H9 (cell line): ENCODE measurements at regions not wholly inside any gene's neighbourhood (a gene's known extent, or its start where the extent isn't known, plus 50 kb on each side); places are given as distances from the start of the nearest gene placed in this dataset.

Source experiments
- DNase-seq: peaks from one replicate; pipeline ENCODE4 v3.0.0-alpha.2; 2017
- H2AFZ ChIP-seq: one replicate; pipeline ENCODE4 v1.6.1; 2013; ENCODE audit warnings: mild to moderate bottlenecking, low read length, control low read depth, moderate library complexity
- H2AK5ac ChIP-seq: 2 replicates; pipeline ENCODE4 v1.6.1; 2013; ENCODE audit warnings: low read length, control low read depth, mixed read lengths; ENCODE audit not compliant: insufficient read length
- H2BK120ac ChIP-seq: one replicate; pipeline ENCODE4 v1.6.1; 2013; ENCODE audit warnings: low read depth, mild to moderate bottlenecking, low read length, control low read depth, inconsistent platforms; ENCODE audit not compliant: poor library complexity, severe bottlenecking
- H2BK12ac ChIP-seq: 2 replicates; pipeline ENCODE4 v1.6.1; 2013; ENCODE audit warnings: low read length, control low read depth, mixed read lengths, low read depth; ENCODE audit not compliant: insufficient read length
- H2BK15ac ChIP-seq: 2 replicates; pipeline ENCODE4 v1.6.1; 2013; ENCODE audit warnings: low read depth, low read length, control low read depth
- H2BK20ac ChIP-seq: one replicate; pipeline ENCODE4 v1.6.1; 2013; ENCODE audit warnings: low read depth, mild to moderate bottlenecking, low read length, control low read depth, inconsistent platforms; ENCODE audit not compliant: poor library complexity, severe bottlenecking
- H2BK5ac ChIP-seq: 2 replicates; pipeline ENCODE4 v1.6.1; 2013; ENCODE audit warnings: low read length, control low read depth, mixed read lengths; ENCODE audit not compliant: insufficient read length
- H3K14ac ChIP-seq: 2 replicates; pipeline ENCODE4 v1.6.1; 2013; ENCODE audit warnings: low read length, control low read depth; ENCODE audit not compliant: insufficient read depth
- H3K18ac ChIP-seq: 2 replicates; pipeline ENCODE4 v1.6.1; 2013; ENCODE audit warnings: low read depth, mild to moderate bottlenecking, mixed read lengths, low read length, control low read depth; ENCODE audit not compliant: insufficient read length
- H3K23ac ChIP-seq: 2 replicates; pipeline ENCODE4 v1.6.1; 2013; ENCODE audit warnings: low read length, control low read depth, mixed read lengths, low read depth; ENCODE audit not compliant: insufficient read length
- H3K23me2 ChIP-seq: 2 replicates; pipeline ENCODE4 v1.6.1; 2013; ENCODE audit warnings: low read depth, mild to moderate bottlenecking, mixed read lengths, low read length, control low read depth; ENCODE audit not compliant: insufficient read length, poor library complexity, severe bottlenecking
- H3K27ac ChIP-seq: 2 replicates; pipeline ENCODE4 v1.5.1; 2013; ENCODE audit warnings: low read length, control low read depth, mixed read lengths, low read depth; ENCODE audit not compliant: insufficient read length
- H3K27me3 ChIP-seq: 2 replicates; pipeline ENCODE4 v1.6.1; 2013; ENCODE audit warnings: low read length, control low read depth, inconsistent platforms; ENCODE audit not compliant: insufficient read depth
- H3K4ac ChIP-seq: 2 replicates; pipeline ENCODE4 v1.6.1; 2013; ENCODE audit warnings: low read depth, mild to moderate bottlenecking, control low read depth, inconsistent platforms, low read length, moderate library complexity
- H3K4me1 ChIP-seq: 2 replicates; pipeline ENCODE4 v1.6.1; 2013; ENCODE audit warnings: low read length, control low read depth, inconsistent platforms; ENCODE audit not compliant: insufficient read depth
- H3K4me2 ChIP-seq: 2 replicates; pipeline ENCODE4 v1.6.1; 2013; ENCODE audit warnings: low read length, control low read depth, mixed read lengths; ENCODE audit not compliant: insufficient read length, insufficient read depth
- H3K56ac ChIP-seq: 2 replicates; pipeline ENCODE4 v1.6.1; 2013; ENCODE audit warnings: low read depth, mild to moderate bottlenecking, mixed read lengths, low read length, control low read depth; ENCODE audit not compliant: insufficient read length
- H3K79me1 ChIP-seq: 2 replicates; pipeline ENCODE4 v1.6.1; 2013; ENCODE audit warnings: low read depth, mild to moderate bottlenecking, moderate library complexity, low read length, control low read depth, inconsistent platforms; ENCODE audit not compliant: insufficient read depth, poor library complexity, severe bottlenecking
- H3K79me2 ChIP-seq: 2 replicates; pipeline ENCODE4 v1.6.1; 2013; ENCODE audit warnings: low read length, control low read depth, inconsistent platforms; ENCODE audit not compliant: insufficient read depth
- H3K9ac ChIP-seq: 2 replicates; pipeline ENCODE4 v1.6.1; 2013; ENCODE audit warnings: low read length, control low read depth, mixed read lengths; ENCODE audit not compliant: insufficient read length; ENCODE audit errors: extremely low read depth
- H3K9me3 ChIP-seq: one replicate; pipeline ENCODE4 v1.6.1; 2013; ENCODE audit warnings: low read depth, low read length, inconsistent platforms; ENCODE audit not compliant: control insufficient read depth
- H3T11ph ChIP-seq: one replicate; pipeline ENCODE4 v1.6.1; 2013; ENCODE audit warnings: mild to moderate bottlenecking, low read length, control low read depth, inconsistent platforms
- H4K20me1 ChIP-seq: one replicate; pipeline ENCODE4 v1.6.1; 2013; ENCODE audit not compliant: control insufficient read depth, insufficient read length, insufficient read depth
- H4K5ac ChIP-seq: 2 replicates; pipeline ENCODE4 v1.6.1; 2013; ENCODE audit warnings: low read depth, mild to moderate bottlenecking, mixed read lengths, low read length, control low read depth; ENCODE audit not compliant: insufficient read length
- H4K8ac ChIP-seq: replicated peaks from 2 replicates; pipeline ENCODE4 v1.6.1; 2013; ENCODE audit warnings: low read length, control low read depth, mixed read lengths, low read depth; ENCODE audit not compliant: insufficient read length
- H4K91ac ChIP-seq: 2 replicates; pipeline ENCODE4 v1.6.1; 2013; ENCODE audit warnings: low read depth, mild to moderate bottlenecking, moderate library complexity, mixed read lengths, low read length, control low read depth; ENCODE audit not compliant: insufficient read length
- H3K27ac Mint-ChIP-seq, 3 experiments: 2 replicates in 2 of 3; 3 replicates in 1 of 3; pipeline ENCODE4 v1.8.0; 2020 to 2021; ENCODE audit warnings: mixed read lengths in 3 of 3, mild to moderate bottlenecking in 1 of 3, moderate library complexity in 1 of 3
- H3K27me3 Mint-ChIP-seq: 2 replicates; pipeline ENCODE4 v1.8.0; 2021; ENCODE audit warnings: low read depth, mild to moderate bottlenecking, moderate library complexity, mixed read lengths
- H3K36me3 Mint-ChIP-seq, 3 experiments: 2 replicates in 2 of 3; 3 replicates in 1 of 3; pipeline ENCODE4 v1.8.0; 2020 to 2021; ENCODE audit warnings: low read depth in 3 of 3, mixed read lengths in 3 of 3; ENCODE audit not compliant: insufficient read depth in 1 of 3
- H3K4me1 Mint-ChIP-seq, 2 experiments: 2 replicates each; pipeline ENCODE4 v1.8.0; 2020; ENCODE audit warnings: mixed read lengths in 2 of 2
- H3K4me3 Mint-ChIP-seq, 2 experiments: 2 replicates in 1 of 2; 3 replicates in 1 of 2; pipeline ENCODE4 v1.8.0; 2020 to 2021; ENCODE audit warnings: mild to moderate bottlenecking in 2 of 2, mixed read lengths in 2 of 2, moderate library complexity in 1 of 2
- H3K9me3 Mint-ChIP-seq, 2 experiments: 2 replicates in 1 of 2; 3 replicates in 1 of 2; pipeline ENCODE4 v1.8.0; 2020; ENCODE audit warnings: mild to moderate bottlenecking in 2 of 2, mixed read lengths in 2 of 2, moderate library complexity in 1 of 2
- CTCF ChIP-seq: fragments of 200-600 bp; sonication (generic); conservative IDR thresholded peaks from 3 replicates; pipeline ENCODE4 v1.8.0; 2021; ENCODE audit warnings: antibody characterized with exemption, mild to moderate bottlenecking
- WGBS: extraction: QIAGEN DNeasy Blood & Tissue Kit; methylation state at CpG from one replicate; pipeline ENCODE4 v1.1.7; 2013; ENCODE audit warnings: missing lambda C conversion rate, low lambda C conversion rate, mixed read lengths; ENCODE audit not compliant: insufficient read length; ENCODE audit errors: extremely low coverage; 5-methylcytosine and 5-hydroxymethylcytosine counted together

GRCh38 chr2:52465287-52465686 lies 1302.3 kb upstream of the CHAC2 start:
- H3K9me3 ChIP-seq, result no peaks in the 10 kb centered on the region
- H2AFZ ChIP-seq, result no peak overlapping the region
- no peaks in the 10 kb centered on the region for H3K27me3 ChIP-seq
- no peak overlapping the region for H3K23ac ChIP-seq
- no peak overlapping the region for H3K4me2 ChIP-seq
- H3K27ac ChIP-seq, result no peak overlapping the region
- H3K79me2 ChIP-seq, result no peaks in the 10 kb centered on the region
- H2BK20ac ChIP-seq, result no peak overlapping the region
- H4K5ac ChIP-seq, result no peak overlapping the region
- H3K79me1 ChIP-seq, result no peaks in the 10 kb centered on the region
- no CpG with 5 or more reads among the region's 3 CpGs for WGBS
- H3K14ac ChIP-seq, result no peak overlapping the region
- Mint-ChIP-seq H3K9me3 (peaks cover 0 to 2% of the 10 kb centered on the region in 2 experiments; a peak in 1 of 5 replicates), H3K36me3 (no peaks in the 10 kb centered on the region), H3K4me3 (no peak overlapping the region), H3K27ac (no peak overlapping the region), H3K4me1 (peaks cover 29 to 45% of the 10 kb centered on the region in 2 experiments), H3K27me3 (no peaks in the 10 kb centered on the region)
- H2BK12ac ChIP-seq, result no peak overlapping the region
- no peak for DNase-seq
- TF ChIP-seq CTCF, result no peak
- no peak overlapping the region for H4K8ac ChIP-seq
- H2BK5ac ChIP-seq, result no peak overlapping the region
- H3K23me2 ChIP-seq, result no peaks in the 10 kb centered on the region
- H4K91ac ChIP-seq, result no peak overlapping the region
- no peak overlapping the region for H2AK5ac ChIP-seq
- H2BK15ac ChIP-seq, result no peak overlapping the region
- H2BK120ac ChIP-seq, result no peak overlapping the region
- H3T11ph ChIP-seq, result no peak overlapping the region
- H3K56ac ChIP-seq, result no peak overlapping the region
- no peaks in the 10 kb centered on the region for H4K20me1 ChIP-seq
- H3K4me1 ChIP-seq, result no peaks in the 10 kb centered on the region
- H3K18ac ChIP-seq, result no peak overlapping the region
- H3K4ac ChIP-seq, result no peak overlapping the region
- no peak overlapping the region for H3K9ac ChIP-seq
